Liver (tissue), 3 donors: ENCODE measurements at regions not wholly inside any gene's neighbourhood (a gene's known extent, or its start where the extent isn't known, plus 50 kb on each side); places are given as distances from the start of the nearest gene placed in this dataset.
"Not testable (repeated sequence)": the region's sequence is repeated elsewhere in the genome, so short reads cannot be mapped to it uniquely, and the experiment has no call there.

Source experiments
- RAD21 ChIP-seq, 2 donors: IDR thresholded peaks; 2 replicates each; pipeline ENCODE4 v1.6.1; 2016; ENCODE audit warnings: antibody characterized with exemption in 2 of 2, mild to moderate bottlenecking in 2 of 2
- YY1 ChIP-seq: IDR thresholded peaks from 2 replicates; pipeline ENCODE4 v1.6.1; 2016; ENCODE audit warnings: antibody characterized with exemption, mild to moderate bottlenecking
- TF ChIP-seq, protein P1 (sequence below): fragments of 150-350 bp; IDR thresholded peaks from 2 replicates; pipeline ENCODE4 v1.5.1; 2017; ENCODE audit warnings: improper control_type of control experiment, low read depth, low read length; ENCODE audit not compliant: missing input control
- TF ChIP-seq, protein P2 (sequence below): IDR thresholded peaks from 2 replicates; pipeline ENCODE4 v1.6.1; 2016; ENCODE audit warnings: antibody characterized with exemption
- donor health status: healthy.
- donor health status: healthy.

DNA sequence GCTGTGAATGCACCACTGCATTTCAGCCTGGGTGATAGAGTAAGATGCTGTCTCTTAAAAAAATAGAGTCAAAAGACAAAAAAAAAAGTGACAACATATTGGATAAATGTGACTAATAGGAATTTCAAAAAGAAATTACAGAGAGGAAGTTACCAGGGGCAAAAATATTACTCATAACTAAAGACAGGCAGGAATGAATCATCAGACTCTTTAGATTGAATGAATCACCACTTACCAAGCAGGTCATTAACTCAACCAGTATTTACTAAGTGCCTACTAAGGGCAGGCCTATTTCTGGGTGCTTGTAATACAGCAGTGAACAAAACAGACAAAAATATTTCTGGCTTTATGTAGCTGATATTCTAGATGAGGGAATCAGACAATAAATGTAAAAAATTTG is 301.3 kb downstream of the UBE2NL start:
- TF ChIP-seq, protein P1, sequence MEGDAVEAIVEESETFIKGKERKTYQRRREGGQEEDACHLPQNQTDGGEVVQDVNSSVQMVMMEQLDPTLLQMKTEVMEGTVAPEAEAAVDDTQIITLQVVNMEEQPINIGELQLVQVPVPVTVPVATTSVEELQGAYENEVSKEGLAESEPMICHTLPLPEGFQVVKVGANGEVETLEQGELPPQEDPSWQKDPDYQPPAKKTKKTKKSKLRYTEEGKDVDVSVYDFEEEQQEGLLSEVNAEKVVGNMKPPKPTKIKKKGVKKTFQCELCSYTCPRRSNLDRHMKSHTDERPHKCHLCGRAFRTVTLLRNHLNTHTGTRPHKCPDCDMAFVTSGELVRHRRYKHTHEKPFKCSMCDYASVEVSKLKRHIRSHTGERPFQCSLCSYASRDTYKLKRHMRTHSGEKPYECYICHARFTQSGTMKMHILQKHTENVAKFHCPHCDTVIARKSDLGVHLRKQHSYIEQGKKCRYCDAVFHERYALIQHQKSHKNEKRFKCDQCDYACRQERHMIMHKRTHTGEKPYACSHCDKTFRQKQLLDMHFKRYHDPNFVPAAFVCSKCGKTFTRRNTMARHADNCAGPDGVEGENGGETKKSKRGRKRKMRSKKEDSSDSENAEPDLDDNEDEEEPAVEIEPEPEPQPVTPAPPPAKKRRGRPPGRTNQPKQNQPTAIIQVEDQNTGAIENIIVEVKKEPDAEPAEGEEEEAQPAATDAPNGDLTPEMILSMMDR: not testable (repeated sequence)
- not testable (repeated sequence) for TF ChIP-seq YY1; RAD21 (IDR thresholded peaks at IDR 0.05)
- TF ChIP-seq, protein P2, sequence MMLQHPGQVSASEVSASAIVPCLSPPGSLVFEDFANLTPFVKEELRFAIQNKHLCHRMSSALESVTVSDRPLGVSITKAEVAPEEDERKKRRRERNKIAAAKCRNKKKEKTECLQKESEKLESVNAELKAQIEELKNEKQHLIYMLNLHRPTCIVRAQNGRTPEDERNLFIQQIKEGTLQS: not testable (repeated sequence)
